Progenitor cell of endocrine pancreas (in vitro differentiated cells): ENCODE measurements at regions not wholly inside any gene's neighbourhood (a gene's known extent, or its start where the extent isn't known, plus 50 kb on each side); places are given as distances from the start of the nearest gene placed in this dataset.

Experiments
- DNase-seq: peaks from one replicate; pipeline ENCODE4 v3.0.0; 2021; ENCODE audit warnings: low spot score; ENCODE audit not compliant: unreplicated experiment
- H3K27ac Mint-ChIP-seq: 2 replicates; pipeline ENCODE4 v1.8.0; 2021; ENCODE audit warnings: mild to moderate bottlenecking, moderate library complexity, mixed read lengths
- H3K27me3 Mint-ChIP-seq: 2 replicates; pipeline ENCODE4 v1.8.0; 2021; ENCODE audit warnings: mixed read lengths
- H3K36me3 Mint-ChIP-seq: 2 replicates; pipeline ENCODE4 v1.8.0; 2022; ENCODE audit warnings: mixed read lengths; ENCODE audit not compliant: insufficient read depth
- H3K4me1 Mint-ChIP-seq: 2 replicates; pipeline ENCODE4 v1.8.0; 2021; ENCODE audit warnings: low read depth, mixed read lengths
- H3K4me3 Mint-ChIP-seq: 2 replicates; pipeline ENCODE4 v1.8.0; 2021; ENCODE audit warnings: low read depth, mild to moderate bottlenecking, moderate library complexity, mixed read lengths
- H3K9me3 Mint-ChIP-seq: 2 replicates; pipeline ENCODE4 v1.8.0; 2021; ENCODE audit warnings: low read depth, mixed read lengths
- CTCF ChIP-seq: fragments of 200-600 bp; sonication (generic); IDR thresholded peaks from one replicate; pipeline ENCODE4 v1.5.0; 2021; ENCODE audit warnings: antibody characterized with exemption, mild to moderate bottlenecking; ENCODE audit not compliant: unreplicated experiment

GRCh38 chr17:11140043-11140442 is 101.0 kb upstream of the SHISA6 start:
- Mint-ChIP-seq H3K27ac (no peak overlapping the region), H3K27me3 (peaks cover 13% of the 10 kb centered on the region), H3K36me3 (no peaks in the 10 kb centered on the region), H3K4me3 (no peak overlapping the region), H3K4me1 (no peaks in the 10 kb centered on the region), H3K9me3 (no peaks in the 10 kb centered on the region)
- no peak for TF ChIP-seq CTCF
- DNase-seq, result no peak

DNA sequence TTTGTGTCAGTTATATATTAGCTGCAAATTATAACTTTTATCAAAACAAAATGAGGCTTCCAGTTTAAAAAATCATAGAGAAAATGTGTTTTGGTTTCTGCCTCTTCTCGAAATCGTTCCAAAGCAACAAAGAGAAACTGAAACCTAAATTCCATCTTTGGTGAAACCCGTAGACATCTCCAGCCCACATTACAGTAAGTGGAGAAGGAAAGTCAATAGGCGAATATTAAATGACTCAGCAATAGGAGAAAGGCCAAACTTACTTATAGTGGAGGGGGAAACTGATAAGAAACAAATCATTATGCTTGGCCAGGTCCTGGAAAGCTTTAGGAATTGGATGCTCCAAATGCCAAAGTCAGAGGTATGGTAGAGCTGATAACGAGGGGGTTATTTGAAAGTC is 103.0 kb upstream of the SHISA6 start:
- H3K4me1 Mint-ChIP-seq, result no peaks in the 10 kb centered on the region

DNA sequence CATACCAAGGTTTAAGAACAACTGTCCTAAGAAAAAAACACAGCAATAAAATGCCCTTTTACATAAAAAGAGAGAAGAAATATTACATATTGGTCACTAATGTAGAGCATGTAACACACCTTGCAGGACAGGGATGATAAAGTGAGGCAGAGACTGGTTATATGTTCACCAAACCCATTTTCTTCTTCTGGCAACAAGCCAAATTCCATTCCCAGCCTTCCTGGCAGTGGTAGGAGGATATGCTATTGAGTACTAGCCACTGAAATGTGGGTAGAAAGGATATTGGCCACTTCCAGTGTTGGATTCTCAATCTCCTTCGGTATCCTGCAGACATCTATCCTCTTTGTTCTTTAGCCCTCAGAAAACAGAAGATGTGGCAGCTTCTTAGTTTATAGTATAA is 105.2 kb upstream of the SHISA6 start:
- Mint-ChIP-seq H3K4me1 (no peaks in the 10 kb centered on the region), H3K4me3 (no peak overlapping the region), H3K27me3 (no peaks in the 10 kb centered on the region), H3K27ac (no peak overlapping the region), H3K9me3 (no peaks in the 10 kb centered on the region), H3K36me3 (no peaks in the 10 kb centered on the region)
- no peak for DNase-seq
- no peak for TF ChIP-seq CTCF

More for the DNA sequence above, 103.0 kb upstream of the SHISA6 start:
- no peak overlapping the region for H3K4me3 Mint-ChIP-seq
- H3K27ac Mint-ChIP-seq, result no peak overlapping the region
- H3K27me3 Mint-ChIP-seq, result peaks cover 4% of the 10 kb centered on the region
- H3K9me3 Mint-ChIP-seq, result no peaks in the 10 kb centered on the region
- no peak for TF ChIP-seq CTCF
- DNase-seq, result no peak
- no peaks in the 10 kb centered on the region for H3K36me3 Mint-ChIP-seq

- no peak overlapping the region for H3K4me3 Mint-ChIP-seq
- no peaks in the 10 kb centered on the region for H3K9me3 Mint-ChIP-seq
- H3K27me3 Mint-ChIP-seq, result no peaks in the 10 kb centered on the region
- no peaks in the 10 kb centered on the region for H3K36me3 Mint-ChIP-seq
- H3K4me1 Mint-ChIP-seq, result no peaks in the 10 kb centered on the region
- no peak for TF ChIP-seq CTCF
- H3K27ac Mint-ChIP-seq, result no peak overlapping the region
- no peak for DNase-seq
Observed at GRCh38 chr17:11130367-11130766, 110.6 kb upstream of the SHISA6 start.

- no peak for TF ChIP-seq CTCF
- Mint-ChIP-seq H3K36me3 (no peaks in the 10 kb centered on the region), H3K4me1 (no peaks in the 10 kb centered on the region), H3K9me3 (no peaks in the 10 kb centered on the region), H3K27me3 (peaks cover 7% of the 10 kb centered on the region), H3K4me3 (no peak overlapping the region), H3K27ac (no peak overlapping the region)
- no peak for DNase-seq
Observed at GRCh38 chr17:11122908-11123307, 118.1 kb upstream of the SHISA6 start.
